ENCODE measurements at regions not wholly inside any gene's neighbourhood (a gene's known extent, or its start where the extent isn't known, plus 50 kb on each side); places are given as distances from the start of the nearest gene placed in this dataset.
"Not testable (repeated sequence)": the region's sequence is repeated elsewhere in the genome, so short reads cannot be mapped to it uniquely, and the experiment has no call there.

- TF ChIP-seq CTCF (conservative IDR thresholded peaks at IDR 0.05) (no peak), ZFX (IDR thresholded peaks at IDR 0.05) (no peak)
- no peak overlapping the region for H3K27ac ChIP-seq
Observed at GRCh38 chr2:31813016-31813415, 197.8 kb downstream of the MEMO1 start.

GRCh38 chr2:31812051-31812798 is 198.6 kb downstream of the MEMO1 start:
- no peak overlapping the region for H3K27ac ChIP-seq
- TF ChIP-seq CTCF (conservative IDR thresholded peaks at IDR 0.05) (no peak), ZFX (IDR thresholded peaks at IDR 0.05) (no peak)

GRCh38 chr2:31811482-31811881 is 199.3 kb downstream of the MEMO1 start:
- TF ChIP-seq ZFX (IDR thresholded peaks at IDR 0.05): no peak
- TF ChIP-seq CTCF (conservative IDR thresholded peaks at IDR 0.05): no peak
- no peak overlapping the region for H3K27ac ChIP-seq

- no peak overlapping the region for H3K27ac ChIP-seq
- TF ChIP-seq ZFX (IDR thresholded peaks at IDR 0.05) (no peak), CTCF (conservative IDR thresholded peaks at IDR 0.05) (no peak)
Observed at GRCh38 chr2:31810200-31810917, 200.4 kb downstream of the MEMO1 start.

- no peak overlapping the region for H3K27ac ChIP-seq
- TF ChIP-seq ZFX (IDR thresholded peaks at IDR 0.05) (no peak), CTCF (conservative IDR thresholded peaks at IDR 0.05) (no peak)
Observed at GRCh38 chr2:31805688-31806087, 205.1 kb downstream of the MEMO1 start.

GRCh38 chr2:31803481-31804153 is 207.2 kb downstream of the MEMO1 start:
- not testable (repeated sequence) for H3K27ac ChIP-seq

GRCh38 chr2:31802711-31803110 is 208.1 kb downstream of the MEMO1 start:
- TF ChIP-seq ZFX (IDR thresholded peaks at IDR 0.05) (no peak), CTCF (conservative IDR thresholded peaks at IDR 0.05) (no peak)
- H3K27ac ChIP-seq: no peak overlapping the region

GRCh38 chr2:31799282-31799681 is 211.5 kb downstream of the MEMO1 start:
- not testable (repeated sequence) for H3K27ac ChIP-seq

Data from C4-2B (cell line).